NAMALWA (cell line): ENCODE measurements at regions not wholly inside any gene's neighbourhood (a gene's known extent, or its start where the extent isn't known, plus 50 kb on each side); places are given as distances from the start of the nearest gene placed in this dataset.
"Not testable (repeated sequence)": the region's sequence is repeated elsewhere in the genome, so short reads cannot be mapped to it uniquely, and the experiment has no call there.

Experiments
- DNase-seq: peaks from one replicate; pipeline ENCODE4 v3.0.0-alpha.2; 2015; ENCODE audit warnings: low spot score

DNA sequence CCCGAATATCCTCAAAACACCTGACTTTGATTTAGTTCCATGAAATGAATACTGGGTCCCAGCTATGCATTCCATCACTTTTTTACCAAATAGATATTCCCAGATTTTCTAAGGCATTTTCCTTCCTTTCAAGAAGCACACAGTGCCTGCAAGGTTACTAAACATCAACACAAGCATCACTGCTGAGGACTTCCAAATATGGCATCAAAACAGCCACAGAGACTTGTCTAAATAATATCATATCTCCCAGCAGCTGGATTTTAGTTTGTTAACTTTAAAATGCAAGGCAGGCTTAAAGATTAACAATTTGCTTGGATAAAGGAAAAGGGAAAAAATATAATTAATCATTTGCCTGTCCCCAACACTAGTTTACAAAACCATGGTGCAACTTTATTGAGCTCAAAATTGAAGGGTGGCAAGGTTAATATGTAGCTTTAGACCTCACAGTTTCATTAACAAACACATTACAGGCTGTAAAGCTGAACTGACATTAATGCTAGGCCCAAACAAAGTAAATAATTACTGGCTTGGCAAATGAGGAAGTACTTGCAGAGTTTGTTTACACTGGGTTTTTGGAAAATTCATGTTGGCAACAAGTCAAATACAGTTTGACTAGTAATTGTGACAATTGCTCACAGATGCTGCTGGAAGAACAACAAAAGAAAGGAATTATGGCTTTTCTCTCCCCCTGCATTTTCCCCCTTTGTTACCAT lies 401.7 kb upstream of the CDIN1 start:
- DNase-seq = no peak

DNA sequence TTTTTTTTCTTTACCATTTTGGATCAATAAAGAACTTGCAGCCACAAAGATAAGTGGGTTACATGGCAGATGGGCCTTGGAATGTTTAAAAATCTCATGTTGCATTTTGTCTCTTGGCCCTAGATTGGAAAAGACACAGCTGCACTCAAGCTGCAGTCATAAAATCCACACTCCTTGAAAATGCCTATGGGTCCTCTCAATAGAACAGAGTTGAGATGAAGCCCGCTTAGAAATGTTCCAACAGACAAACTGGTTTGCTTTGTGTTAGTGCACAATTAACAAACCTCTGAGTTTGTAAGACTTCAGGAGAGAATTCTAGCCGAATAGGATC lies 401.2 kb upstream of the CDIN1 start:
- DNase-seq = no peak

DNA sequence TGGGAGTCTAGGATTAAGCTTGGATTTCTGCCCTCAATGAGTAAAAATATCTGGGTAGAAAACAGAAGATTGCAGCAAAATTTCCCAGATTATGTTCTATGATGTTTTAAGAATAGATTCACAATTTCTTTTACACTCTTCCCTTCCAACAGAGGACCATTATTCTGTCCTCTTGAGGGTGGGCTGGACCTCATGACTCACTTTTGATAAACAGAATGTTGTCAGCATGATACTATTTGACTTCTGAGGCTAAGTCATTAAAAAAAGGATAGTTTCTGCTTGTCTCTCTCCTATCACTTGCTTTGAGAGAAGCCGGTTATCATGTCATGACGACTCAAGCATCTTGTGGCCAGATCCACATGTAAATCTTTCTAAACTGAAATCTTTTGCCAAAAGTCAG lies 396.2 kb upstream of the CDIN1 start:
- DNase-seq = no peak

DNA sequence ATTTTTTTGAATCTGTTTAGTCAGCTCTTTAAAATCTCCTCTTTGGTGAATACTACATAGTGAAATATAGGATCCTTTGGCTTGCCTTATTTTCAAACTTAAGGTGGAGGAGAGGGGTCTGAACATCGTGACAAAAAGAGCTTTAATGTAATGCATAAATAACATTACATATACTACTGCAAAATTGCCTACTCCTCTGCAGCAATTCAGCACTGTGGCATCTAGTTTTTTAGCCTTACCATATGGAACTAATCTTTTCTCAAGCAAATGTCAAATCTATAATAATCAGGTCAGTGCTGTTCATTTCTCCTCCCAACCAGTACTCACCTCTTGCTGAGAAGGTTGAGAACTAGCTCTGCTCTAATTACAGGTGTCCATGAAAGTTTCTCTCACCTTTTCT lies 394.0 kb upstream of the CDIN1 start:
- no peak for DNase-seq

DNA sequence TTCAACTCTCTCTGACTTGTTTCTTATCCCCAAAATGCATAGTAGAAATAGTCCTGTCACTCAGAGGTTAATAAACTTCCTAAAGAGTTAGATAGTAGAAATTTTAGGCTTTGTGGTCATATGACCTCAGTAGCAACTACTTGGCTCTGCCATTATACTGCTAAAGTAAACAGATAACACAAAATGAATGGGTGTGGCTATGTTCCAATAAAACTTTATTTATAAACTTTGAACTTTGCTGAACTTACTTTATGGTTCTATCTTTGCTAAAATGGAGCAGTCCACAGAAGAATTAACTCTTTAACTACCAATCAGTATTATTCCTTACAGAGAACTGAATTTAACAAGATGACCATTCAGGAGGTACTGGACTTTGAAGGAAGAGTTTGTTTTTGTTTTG lies 393.6 kb upstream of the CDIN1 start:
- DNase-seq = no peak

DNA sequence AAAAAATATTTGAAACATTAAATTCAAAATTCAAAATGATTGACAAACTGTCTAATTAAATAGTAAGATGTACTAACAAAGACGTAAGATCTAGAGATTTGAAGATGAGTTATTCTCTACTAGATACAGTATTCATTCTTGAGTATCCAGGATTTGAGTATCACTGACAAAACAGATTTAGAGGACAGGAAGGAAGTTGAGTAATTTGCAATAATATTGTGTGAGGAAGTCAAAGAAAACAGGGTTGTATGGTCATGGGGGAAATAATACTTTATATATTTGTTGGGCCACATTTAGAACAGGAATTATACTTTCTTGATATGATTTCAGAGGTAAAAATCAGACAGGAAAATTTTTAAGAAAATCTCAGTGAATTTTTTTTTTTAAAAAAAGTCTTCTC lies 393.1 kb upstream of the CDIN1 start:
- DNase-seq = no peak

DNA sequence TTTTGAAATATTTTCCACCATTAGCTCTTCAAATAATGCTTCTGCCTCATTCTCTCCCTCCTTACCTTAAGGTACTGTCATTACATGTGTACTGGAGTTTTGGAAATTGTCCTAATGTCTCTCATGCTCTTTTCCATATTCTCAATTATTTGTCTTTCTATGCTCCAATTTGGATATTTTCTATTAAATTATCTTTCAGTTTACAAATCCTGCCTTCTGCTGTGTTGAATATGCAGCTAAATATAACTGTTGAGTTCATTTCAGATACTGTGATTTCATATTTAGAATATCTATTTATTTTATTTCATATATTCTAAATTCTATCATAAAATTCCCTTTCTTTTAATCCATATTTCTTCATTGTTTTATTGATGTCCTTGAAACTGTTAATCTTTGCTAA lies 388.0 kb upstream of the CDIN1 start:
- no peak for DNase-seq

DNA sequence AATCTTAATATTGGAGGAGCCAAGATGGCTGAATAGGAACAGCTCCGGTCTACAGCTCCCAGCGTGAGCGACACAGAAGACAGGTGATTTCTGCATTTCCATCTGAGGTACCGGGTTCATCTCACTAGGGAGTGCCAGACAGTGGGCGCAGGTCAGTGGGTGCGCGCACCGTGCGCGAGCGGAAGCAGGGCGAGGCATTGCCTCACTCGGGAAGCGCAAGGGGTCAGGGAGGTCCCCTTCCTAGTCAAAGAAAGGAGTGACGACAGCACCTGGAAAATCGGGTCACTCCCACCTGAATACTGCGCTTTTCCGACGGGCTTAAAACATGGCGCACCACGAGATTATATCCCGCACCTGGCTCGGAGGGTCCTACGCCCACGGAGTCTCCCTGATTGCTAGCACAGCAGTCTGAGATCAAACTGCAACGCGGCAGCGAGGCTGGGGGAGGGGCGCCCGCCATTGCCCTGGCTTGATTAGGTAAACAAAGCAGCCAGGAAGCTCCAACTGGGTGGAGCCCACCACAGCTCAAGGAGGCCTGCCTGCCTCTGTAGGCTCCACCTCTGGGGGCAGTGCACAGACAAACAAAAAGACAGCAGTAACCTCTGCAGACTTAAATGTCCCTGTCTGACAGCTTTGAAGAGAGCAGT lies 383.9 kb upstream of the CDIN1 start:
- DNase-seq = not testable (repeated sequence)

DNA sequence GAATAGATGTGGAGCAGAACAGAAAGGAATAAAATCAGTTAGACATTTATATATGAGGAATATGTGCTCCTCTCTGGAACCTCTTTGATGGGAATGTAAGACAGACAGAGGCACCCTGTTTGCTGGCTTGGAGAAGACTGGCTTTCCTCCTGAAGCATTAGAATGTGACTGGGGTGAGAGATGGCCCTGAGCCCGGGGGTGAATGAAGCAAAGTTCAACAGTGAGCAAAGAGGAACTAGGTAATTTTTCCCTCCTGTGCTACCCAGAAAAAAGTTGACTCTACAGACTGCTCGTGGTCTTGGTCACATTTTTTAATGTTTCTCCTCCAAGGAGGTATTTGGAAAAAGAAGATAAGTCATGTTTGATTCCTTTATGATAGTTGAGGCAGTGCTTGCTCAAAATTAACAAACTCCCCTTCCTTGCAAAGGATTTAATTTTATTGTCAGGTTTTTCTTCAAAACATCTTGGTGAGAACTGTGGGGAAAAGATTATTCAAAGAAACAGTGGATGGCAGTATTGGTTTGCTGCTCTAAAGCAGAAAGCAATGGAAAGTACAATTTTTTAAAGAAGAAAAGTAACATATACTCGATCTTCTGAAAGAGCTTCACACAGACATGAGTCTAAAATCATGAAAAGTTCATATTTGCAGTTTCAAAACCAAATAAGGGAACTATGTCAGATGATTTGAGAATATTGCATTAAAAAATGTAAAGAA lies 370.4 kb upstream of the CDIN1 start:
- DNase-seq = no peak

DNA sequence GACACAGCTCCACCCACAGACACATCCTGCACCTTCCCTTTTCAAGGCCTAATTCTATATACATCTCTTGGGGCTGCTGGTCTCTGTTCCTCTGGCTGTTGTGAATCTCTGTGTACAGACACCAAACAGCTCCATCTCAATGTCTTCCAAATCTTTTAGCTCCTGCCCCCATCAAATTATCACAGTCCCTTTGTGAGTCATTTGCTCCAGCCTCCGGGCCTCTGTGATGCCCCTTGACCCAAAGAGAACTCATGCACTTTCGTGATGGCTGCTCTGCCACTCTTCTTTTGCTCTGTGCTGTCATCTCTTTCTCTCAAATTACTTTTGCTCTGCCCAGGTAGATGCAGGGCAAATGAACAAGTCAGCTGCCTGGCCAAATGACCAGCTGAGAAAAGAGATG lies 369.0 kb upstream of the CDIN1 start:
- DNase-seq = no peak

DNA sequence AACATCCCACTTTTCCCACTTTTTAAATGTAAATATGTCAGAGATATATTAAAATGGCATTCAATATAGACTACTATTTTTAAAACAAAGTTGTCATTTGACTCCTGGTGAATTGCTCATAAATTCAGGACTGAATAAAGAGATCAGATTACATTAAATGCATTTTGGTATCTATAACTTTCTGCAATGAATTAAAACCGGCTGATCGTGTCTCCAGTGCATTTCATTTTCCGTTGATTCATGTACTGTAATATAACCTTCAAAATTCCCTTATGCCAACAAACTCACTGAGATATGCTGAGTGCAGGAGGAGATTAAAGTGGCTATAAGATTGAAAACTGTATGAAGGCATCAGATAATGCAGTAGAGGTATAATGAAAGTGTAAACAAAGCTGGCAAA lies 361.1 kb upstream of the CDIN1 start:
- no peak for DNase-seq

DNA sequence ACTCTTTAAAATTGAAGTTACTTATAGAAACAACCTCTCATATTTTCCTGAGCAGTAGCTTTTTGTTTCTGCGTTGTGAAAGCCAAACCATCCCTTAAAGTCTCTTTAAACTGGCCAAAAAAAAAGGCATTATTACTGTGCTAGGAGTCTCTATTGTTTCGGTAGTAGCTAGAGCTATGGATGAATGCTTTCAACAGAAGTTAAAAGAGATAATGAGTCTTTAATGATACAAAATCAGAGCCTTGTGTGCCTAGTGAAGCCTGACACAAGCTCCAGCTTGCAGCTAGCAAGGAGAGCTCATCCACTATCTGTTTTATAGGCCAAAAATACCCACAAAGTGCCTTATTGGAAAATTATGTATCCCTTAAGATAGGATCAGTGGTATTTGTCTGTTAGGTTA lies 360.4 kb upstream of the CDIN1 start:
- DNase-seq = no peak

DNA sequence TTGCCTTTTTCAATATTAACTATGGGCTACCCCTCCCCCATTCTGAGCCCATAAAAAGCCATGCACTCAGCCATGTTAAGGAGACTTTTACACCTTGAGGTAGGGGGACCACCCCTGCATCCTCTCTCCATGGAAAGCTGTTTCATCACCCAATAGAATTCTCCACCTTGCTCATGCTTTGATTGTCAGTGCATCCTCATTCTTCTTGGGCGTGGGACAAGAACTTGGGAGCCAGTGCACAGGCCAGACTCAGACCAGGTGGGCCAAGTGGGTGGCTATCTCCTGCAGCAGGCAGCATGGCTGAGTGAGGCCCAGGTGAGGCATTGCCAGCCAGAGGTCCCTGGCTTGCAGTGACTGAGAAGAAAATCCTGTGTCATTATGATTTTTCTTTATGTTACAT lies 357.4 kb upstream of the CDIN1 start:
- no peak for DNase-seq

DNA sequence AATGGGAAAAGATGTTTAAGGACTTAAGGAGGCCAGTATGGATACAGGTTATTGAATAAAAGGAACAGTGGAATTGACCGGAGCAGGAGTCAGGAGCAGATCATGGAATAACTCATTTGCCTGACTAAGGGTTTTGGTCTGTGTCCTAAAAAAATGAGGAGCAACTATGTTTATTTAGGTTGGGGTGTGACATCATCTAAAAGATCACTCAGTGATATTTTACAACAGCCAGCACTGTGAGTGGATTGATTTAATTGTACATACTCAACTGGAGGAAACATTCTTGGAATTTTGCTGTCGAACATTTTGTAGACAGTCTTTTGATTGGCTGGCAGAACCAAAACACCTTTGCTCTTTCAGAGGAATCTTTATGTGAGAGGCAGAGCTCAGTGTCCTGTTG lies 348.6 kb upstream of the CDIN1 start:
- DNase-seq = no peak

DNA sequence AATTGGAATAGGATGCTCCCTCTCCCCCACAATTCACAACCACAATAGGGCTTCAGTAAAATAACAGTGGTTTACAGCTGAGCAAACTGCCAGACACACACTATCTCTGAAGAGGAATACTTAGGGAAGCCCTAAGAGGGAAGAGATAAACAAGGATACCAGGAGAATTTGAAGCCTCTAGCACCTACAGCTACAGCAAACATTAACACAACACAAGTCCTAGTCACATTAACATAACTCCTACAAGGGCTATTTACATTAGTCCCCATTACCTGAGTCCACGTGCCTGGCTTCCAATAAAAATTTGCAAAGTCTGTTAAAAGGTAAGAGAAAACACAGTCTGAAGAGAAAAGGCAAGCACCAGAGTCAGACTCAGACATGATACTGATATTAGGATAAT lies 346.9 kb upstream of the CDIN1 start:
- DNase-seq = no peak

DNA sequence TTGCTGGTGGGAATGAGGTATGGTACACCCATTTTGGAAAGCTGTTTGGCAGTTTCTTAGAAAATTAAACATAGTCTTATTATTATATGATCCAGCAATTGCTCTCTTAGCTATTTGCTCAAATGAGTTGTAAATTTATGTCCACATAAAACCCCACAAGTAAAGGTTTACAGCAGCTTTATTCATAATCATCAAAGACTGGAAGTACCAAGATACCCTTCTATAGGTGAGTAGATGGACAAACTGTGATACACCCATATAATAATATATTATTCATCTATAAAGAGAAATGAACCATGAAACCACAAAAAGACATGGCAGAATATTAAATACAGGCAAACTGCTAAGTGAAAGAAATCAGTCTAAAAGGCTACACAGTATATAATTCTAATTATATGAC lies 344.7 kb upstream of the CDIN1 start:
- no peak for DNase-seq

DNA sequence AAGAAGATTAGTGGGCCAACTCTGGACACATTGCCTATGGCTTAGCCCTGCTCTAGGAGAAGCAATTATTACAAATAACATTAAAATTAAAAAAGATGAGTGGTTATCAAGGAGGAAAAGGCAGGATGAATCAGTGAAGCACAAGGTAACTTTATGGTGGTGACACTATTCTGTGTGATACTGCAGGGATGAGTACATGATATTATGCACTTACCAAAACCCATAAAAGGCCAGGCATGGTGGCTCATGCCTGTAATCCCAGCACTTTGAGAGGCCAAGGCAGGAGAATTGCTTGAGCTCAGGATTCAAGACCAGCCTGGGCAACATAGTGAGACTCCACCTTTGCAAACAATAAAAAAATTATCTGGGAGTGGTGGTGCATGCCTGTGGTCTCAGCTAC lies 344.3 kb upstream of the CDIN1 start:
- DNase-seq = no peak

DNA sequence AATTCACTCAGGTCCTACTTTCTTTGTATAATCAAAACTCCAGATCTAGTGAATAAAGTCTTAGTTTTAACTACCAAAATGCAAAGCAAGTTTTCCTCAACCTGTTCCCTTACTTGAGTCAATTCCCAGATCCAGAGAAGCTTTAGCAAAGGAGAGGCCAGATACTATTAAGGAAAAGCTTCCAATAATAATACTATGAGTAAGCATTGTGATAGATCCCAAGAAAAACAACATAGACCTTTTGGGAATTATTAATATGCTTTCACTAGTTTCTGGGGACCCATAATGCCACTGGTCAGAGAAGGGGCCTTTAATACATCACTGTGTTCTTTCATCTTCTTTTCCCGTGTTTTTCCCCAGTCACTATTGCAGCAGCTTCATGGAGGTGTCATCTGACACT lies 339.9 kb upstream of the CDIN1 start:
- no peak for DNase-seq

DNA sequence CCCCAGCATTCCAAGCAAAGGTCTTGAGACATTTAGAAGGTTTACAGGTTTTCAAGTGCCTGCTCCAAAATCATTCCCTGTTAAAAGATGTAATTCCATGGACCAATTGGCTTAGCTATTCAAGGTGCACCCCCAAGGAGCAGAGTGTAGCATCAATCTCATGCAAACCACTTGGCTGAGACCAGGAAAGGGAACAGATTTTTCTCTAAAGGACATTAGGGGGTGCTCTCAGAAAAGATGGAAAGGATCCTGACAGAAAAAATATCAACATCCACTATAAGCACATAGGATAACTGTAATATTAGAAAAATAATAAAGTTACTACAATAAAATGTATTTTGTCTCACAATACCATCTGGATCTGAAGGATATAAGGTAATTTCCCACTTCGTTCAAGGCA lies 328.0 kb upstream of the CDIN1 start:
- DNase-seq = no peak

DNA sequence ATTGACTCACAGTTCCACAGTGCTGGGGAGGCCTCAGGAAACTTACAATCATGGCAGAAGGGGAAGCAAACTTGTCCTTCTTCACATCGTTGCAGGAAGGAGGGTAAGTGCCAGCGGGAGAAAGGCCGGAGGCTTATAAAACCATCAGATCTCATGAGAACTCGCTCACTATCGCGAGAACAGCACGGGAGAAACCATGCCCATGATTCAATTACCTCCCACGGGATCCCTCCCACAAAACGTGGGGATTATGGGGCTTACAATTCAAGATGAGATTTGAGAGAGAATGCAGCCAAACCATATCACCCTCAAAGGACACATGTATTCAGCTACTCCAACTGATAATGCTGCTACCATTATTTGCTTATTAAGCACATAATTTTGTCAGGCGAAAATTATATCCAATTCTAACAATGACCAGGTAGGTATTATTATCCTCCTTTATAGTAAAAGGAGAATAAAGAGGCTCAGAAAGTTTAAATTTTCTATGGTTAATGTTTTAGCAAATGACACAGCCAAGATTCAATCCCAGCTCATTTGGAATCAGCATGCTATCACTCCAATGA lies 327.2 kb upstream of the CDIN1 start:
- no peak for DNase-seq

DNA sequence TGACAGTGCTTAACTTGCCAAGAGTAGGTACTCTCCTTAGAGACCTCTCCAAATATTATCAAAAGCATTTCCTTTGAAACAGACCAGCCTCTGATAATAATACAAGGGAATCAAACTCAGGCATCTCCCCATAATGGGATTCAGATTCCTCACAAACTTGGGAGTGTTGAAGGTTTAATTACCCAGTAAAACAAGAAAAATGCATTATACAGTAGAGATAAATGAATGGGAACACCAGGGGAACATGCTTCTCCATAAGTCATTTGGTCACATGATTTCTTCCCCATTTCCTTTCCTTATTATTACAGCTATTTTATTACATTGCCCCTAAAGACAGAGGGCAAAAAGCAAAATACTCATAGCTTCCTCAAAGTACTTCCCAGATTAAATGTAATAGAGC lies 325.0 kb upstream of the CDIN1 start:
- DNase-seq = no peak

DNA sequence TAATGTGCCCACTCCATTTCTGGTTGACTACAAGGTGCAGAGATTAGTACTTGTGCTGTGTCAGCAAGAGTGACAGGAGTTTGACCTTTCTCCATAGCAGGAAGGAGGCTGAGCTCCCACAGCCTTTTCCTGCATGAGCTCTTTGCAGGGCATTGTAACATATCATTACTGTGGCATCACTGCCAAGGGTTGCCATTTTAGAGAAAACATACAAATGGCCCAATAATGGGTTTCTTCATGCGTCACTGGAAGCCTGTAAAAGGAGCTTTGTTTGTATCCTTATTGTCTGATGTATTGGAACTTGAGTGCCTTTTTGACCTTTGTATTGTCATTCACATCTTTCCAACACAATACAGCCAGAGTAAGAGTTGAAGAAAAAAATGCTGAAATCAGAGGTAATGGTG lies 323.0 kb upstream of the CDIN1 start:
- no peak for DNase-seq

DNA sequence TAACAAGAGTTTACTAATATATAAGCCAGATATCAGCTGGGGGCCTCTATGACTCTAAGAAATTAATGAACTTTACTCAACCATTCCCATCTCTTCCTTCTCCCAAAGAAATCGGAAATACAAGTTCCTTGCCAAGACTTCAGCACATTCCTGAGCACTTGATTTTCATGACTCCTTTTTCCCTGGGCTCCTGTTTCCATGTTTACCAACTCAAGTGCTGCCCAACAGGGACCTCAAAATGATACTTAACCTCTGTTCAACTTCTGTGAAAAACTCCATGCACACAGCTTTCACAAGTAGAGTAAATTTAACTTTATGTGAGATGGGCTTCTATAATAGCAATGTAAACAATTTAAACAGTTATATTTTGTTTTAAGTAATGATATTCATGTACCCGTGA lies 315.8 kb upstream of the CDIN1 start:
- DNase-seq = no peak
